DND-41 (cell line): ENCODE measurements at regions not wholly inside any gene's neighbourhood (a gene's known extent, or its start where the extent isn't known, plus 50 kb on each side); places are given as distances from the start of the nearest gene placed in this dataset.

Experiments used
- EZH2 ChIP-seq: IDR thresholded peaks from 3 replicates; pipeline ENCODE4 v1.6.1; 2012; ENCODE audit warnings: borderline replicate concordance, low read depth, mild to moderate bottlenecking, moderate library complexity, low read length, inconsistent platforms; ENCODE audit not compliant: severe bottlenecking
- TF ChIP-seq, protein P1 (sequence below): IDR thresholded peaks from 2 replicates; pipeline ENCODE4 v1.5.1; 2012; ENCODE audit warnings: borderline replicate concordance, low read length, moderate library complexity, mild to moderate bottlenecking; ENCODE audit not compliant: poor library complexity, severe bottlenecking; ENCODE audit errors: extremely low read depth

DNA sequence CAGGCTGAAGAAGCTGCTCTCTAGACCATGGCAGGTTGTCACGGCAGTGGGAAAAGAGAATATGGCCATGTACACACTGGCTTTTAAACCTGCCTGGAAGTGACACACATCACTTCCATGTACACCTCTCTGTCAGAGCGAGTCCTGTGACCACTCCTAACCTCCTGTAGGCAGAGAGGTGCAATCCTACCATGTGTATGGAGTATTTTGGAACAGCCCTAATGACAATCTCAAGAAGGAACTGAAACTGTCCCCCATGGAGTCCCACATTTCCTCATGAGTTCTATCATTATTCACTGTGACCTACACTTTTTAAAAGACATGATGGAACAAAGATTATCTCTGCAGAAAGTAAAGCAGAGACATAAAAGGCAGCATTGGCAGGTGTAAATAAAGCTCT, 153.4 kb upstream of the PFN2 start:
- TF ChIP-seq, protein P1, sequence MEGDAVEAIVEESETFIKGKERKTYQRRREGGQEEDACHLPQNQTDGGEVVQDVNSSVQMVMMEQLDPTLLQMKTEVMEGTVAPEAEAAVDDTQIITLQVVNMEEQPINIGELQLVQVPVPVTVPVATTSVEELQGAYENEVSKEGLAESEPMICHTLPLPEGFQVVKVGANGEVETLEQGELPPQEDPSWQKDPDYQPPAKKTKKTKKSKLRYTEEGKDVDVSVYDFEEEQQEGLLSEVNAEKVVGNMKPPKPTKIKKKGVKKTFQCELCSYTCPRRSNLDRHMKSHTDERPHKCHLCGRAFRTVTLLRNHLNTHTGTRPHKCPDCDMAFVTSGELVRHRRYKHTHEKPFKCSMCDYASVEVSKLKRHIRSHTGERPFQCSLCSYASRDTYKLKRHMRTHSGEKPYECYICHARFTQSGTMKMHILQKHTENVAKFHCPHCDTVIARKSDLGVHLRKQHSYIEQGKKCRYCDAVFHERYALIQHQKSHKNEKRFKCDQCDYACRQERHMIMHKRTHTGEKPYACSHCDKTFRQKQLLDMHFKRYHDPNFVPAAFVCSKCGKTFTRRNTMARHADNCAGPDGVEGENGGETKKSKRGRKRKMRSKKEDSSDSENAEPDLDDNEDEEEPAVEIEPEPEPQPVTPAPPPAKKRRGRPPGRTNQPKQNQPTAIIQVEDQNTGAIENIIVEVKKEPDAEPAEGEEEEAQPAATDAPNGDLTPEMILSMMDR: no peak
- no peak for TF ChIP-seq EZH2
